ENCODE measurements at regions not wholly inside any gene's neighbourhood (a gene's known extent, or its start where the extent isn't known, plus 50 kb on each side); places are given as distances from the start of the nearest gene placed in this dataset.

DNA sequence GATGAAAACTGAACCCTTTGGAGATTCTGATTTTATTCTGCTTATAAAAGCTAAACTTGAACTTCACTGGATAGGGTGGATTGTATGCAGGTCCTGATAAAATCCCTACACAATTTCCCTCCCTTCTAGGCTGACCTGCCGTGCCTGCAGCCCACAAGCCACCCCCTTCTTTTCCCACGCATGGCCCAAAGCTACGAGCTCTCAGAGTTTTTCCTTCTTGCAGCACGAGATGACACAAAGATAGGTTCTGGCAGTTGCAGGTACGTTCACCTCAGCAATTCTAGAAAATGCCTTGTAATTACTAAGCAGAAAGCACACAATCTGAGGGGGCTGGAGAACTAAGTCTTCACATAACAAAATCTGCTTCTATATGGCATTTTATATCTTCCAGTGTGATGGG is 110.6 kb upstream of the ATP8B1 start:
- H3K27ac ChIP-seq: no peak overlapping the region
- no peak for ATAC-seq
- H3K4me3 ChIP-seq: no peak overlapping the region
- no peaks in the 10 kb centered on the region for H3K36me3 ChIP-seq
- H3K4me1 ChIP-seq: peaks cover 0 to 6% of the 10 kb centered on the region in 2 donors
- H3K9me3 ChIP-seq: no peaks in the 10 kb centered on the region
- intact Hi-C loops (cut with DNase I): no loop called here
- no peak for DNase-seq
- no peaks in the 10 kb centered on the region for H3K27me3 ChIP-seq
- TF ChIP-seq, protein P1, sequence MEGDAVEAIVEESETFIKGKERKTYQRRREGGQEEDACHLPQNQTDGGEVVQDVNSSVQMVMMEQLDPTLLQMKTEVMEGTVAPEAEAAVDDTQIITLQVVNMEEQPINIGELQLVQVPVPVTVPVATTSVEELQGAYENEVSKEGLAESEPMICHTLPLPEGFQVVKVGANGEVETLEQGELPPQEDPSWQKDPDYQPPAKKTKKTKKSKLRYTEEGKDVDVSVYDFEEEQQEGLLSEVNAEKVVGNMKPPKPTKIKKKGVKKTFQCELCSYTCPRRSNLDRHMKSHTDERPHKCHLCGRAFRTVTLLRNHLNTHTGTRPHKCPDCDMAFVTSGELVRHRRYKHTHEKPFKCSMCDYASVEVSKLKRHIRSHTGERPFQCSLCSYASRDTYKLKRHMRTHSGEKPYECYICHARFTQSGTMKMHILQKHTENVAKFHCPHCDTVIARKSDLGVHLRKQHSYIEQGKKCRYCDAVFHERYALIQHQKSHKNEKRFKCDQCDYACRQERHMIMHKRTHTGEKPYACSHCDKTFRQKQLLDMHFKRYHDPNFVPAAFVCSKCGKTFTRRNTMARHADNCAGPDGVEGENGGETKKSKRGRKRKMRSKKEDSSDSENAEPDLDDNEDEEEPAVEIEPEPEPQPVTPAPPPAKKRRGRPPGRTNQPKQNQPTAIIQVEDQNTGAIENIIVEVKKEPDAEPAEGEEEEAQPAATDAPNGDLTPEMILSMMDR (IDR thresholded peaks at IDR 0.05): no peak

DNA sequence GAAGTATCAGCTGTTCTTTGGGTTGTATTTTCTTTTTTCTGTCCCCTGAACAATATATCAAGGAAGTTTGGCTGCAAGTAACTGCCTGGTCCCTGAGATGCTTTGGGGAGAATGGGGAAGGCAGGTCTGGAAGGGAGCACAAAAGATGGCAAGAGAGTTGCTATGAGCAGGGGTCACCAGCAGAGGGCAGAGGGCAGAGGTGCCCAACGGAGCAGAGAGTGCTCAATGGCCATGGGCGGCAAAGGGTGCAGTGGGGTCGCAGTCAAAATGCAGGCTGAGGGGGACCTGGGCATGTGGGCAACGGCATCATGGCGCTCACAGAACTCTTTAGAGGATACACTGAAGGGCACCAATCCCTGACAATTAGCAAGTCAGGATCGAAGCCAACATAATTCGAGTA is 107.7 kb upstream of the ATP8B1 start:
- intact Hi-C loops (cut with DNase I): no loop called here
- TF ChIP-seq, protein P1 (IDR thresholded peaks at IDR 0.05): peak in 1 of 2 donors; percentile 10
- no peak overlapping the region for H3K4me3 ChIP-seq
- H3K9me3 ChIP-seq: no peaks in the 10 kb centered on the region
- no peaks in the 10 kb centered on the region for H3K4me1 ChIP-seq
- H3K27ac ChIP-seq: no peak overlapping the region
- ATAC-seq (no peak), DNase-seq (no peak)
- H3K27me3 ChIP-seq: no peaks in the 10 kb centered on the region
- H3K36me3 ChIP-seq: no peaks in the 10 kb centered on the region

DNA sequence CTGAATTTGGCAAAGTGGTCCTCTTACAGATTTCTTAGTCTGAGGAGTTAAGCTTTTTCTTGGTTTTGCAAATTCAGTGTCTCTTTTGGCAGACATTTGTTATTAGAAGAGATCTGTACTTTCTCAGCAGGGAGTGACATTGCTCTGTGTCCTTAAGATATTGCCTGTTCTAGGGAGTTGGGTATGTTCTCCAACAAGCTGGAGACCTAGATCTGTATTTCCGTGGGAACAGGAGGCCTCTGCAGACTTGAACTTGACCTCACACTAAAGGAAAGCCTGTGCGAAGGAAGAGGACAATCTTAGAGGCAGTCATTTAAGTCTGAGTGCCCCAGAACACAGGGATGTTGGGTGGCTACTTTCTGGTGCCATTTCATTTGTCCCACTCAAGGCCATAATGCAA is 107.0 kb upstream of the ATP8B1 start:
- no peak for ATAC-seq
- H3K4me3 ChIP-seq: no peak overlapping the region
- no peak for DNase-seq

DNA sequence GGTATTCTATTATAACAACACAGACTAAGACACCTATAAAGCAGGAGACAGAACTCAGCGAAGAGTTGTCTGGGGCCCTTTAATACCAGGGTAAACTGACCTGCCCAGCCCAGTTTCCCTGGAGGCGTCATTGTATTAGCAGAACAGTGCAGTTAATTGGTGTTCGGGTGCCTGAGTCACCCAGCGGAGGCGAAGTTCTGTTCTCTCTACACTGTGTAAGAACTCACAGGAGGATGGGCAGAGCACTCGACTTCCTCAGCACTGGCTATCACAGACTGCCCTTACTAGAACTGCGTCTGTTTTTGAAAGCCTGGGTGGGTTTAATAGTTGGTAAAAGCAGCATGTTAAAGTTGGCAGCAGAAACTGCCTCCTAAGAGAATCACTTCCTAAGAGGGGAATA is 106.5 kb upstream of the ATP8B1 start:
- no peaks in the 10 kb centered on the region for H3K9me3 ChIP-seq
- TF ChIP-seq, protein P1 (IDR thresholded peaks at IDR 0.05): no peak
- intact Hi-C loops (cut with DNase I): no loop called here
- DNase-seq (no peak), ATAC-seq (no peak)
- no peak overlapping the region for H3K4me3 ChIP-seq
- no peaks in the 10 kb centered on the region for H3K36me3 ChIP-seq
- H3K27ac ChIP-seq: no peak overlapping the region
- no peaks in the 10 kb centered on the region for H3K4me1 ChIP-seq
- H3K27me3 ChIP-seq: no peaks in the 10 kb centered on the region

More for the DNA sequence above, 107.0 kb upstream of the ATP8B1 start:
- Histone ChIP-seq H3K27me3 (no peaks in the 10 kb centered on the region), H3K4me1 (no peaks in the 10 kb centered on the region), H3K9me3 (no peaks in the 10 kb centered on the region), H3K36me3 (no peaks in the 10 kb centered on the region), H3K27ac (no peak overlapping the region)
- TF ChIP-seq, protein P1 (IDR thresholded peaks at IDR 0.05): no peak
- intact Hi-C loops (cut with DNase I): no loop called here

DNA sequence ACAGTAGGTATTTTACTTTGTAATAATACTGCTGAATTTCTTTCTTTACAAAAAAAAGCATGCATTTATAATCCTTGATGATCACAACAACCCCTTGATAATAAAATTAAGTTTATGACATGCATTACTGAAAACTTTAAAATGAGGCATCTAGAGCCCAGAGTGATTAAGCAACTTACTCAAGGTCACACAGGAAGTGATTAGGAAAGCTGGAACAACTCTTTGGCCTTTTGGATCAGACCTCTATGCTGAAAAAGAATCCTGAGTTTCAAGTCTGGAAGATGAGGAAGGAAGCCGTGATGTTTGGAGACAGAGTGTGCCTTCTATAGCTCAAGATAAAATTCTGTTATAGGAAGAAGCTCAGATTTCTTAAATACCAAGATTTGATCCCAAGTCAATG is 105.0 kb upstream of the ATP8B1 start:
- H3K4me1 ChIP-seq: no peaks in the 10 kb centered on the region
- no peaks in the 10 kb centered on the region for H3K36me3 ChIP-seq
- H3K27ac ChIP-seq: no peak overlapping the region
- TF ChIP-seq, protein P1 (IDR thresholded peaks at IDR 0.05): no peak
- intact Hi-C loops (cut with DNase I): no loop called here
- no peaks in the 10 kb centered on the region for H3K9me3 ChIP-seq
- no peaks in the 10 kb centered on the region for H3K27me3 ChIP-seq
- ATAC-seq: no peak
- DNase-seq: no peak
- no peak overlapping the region for H3K4me3 ChIP-seq

All from left lung (tissue), 4 donors.